DOHH2 (cell line): ENCODE measurements at regions not wholly inside any gene's neighbourhood (a gene's known extent, or its start where the extent isn't known, plus 50 kb on each side); places are given as distances from the start of the nearest gene placed in this dataset.

Source experiments
- EZH2phosphoT487 ChIP-seq: fragments of 200-600 bp; sonication (generic); IDR thresholded peaks from 2 replicates; pipeline ENCODE4 v1.6.1; 2017; ENCODE audit warnings: borderline replicate concordance, mild to moderate bottlenecking, antibody characterized with exemption, low read length, moderate library complexity, mixed read lengths
- TF ChIP-seq, protein P1 (sequence below): fragments of 200-600 bp; sonication (generic); IDR thresholded peaks from one replicate; pipeline ENCODE4 v1.5.1; 2014; ENCODE audit warnings: antibody characterized with exemption, mild to moderate bottlenecking, low read depth, low read length; ENCODE audit not compliant: poor library complexity, severe bottlenecking

DNA sequence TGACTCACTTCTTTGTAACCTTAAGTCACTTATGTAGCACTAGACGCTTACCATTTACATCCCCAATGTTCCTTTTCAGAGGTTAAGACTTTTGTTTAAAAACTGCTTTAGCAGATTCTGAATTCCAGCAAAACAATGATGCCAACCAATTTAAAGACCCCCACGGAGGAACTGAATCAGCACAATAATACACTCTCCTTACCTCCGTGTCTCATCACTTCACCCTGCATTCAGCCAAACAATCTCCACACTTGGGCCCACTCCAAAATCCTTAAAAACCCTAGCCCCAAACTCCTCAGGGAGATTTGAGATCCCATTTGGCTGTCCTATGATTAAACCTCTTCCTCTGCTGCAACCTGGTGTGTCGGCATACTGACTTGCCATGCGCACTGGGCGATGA, 153.9 kb downstream of the B3GNT2 start:
- no peak for TF ChIP-seq EZH2phosphoT487
- TF ChIP-seq, protein P1, sequence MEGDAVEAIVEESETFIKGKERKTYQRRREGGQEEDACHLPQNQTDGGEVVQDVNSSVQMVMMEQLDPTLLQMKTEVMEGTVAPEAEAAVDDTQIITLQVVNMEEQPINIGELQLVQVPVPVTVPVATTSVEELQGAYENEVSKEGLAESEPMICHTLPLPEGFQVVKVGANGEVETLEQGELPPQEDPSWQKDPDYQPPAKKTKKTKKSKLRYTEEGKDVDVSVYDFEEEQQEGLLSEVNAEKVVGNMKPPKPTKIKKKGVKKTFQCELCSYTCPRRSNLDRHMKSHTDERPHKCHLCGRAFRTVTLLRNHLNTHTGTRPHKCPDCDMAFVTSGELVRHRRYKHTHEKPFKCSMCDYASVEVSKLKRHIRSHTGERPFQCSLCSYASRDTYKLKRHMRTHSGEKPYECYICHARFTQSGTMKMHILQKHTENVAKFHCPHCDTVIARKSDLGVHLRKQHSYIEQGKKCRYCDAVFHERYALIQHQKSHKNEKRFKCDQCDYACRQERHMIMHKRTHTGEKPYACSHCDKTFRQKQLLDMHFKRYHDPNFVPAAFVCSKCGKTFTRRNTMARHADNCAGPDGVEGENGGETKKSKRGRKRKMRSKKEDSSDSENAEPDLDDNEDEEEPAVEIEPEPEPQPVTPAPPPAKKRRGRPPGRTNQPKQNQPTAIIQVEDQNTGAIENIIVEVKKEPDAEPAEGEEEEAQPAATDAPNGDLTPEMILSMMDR = no peak
